ENCODE measurements at regions not wholly inside any gene's neighbourhood (a gene's known extent, or its start where the extent isn't known, plus 50 kb on each side); places are given as distances from the start of the nearest gene placed in this dataset.

DNA sequence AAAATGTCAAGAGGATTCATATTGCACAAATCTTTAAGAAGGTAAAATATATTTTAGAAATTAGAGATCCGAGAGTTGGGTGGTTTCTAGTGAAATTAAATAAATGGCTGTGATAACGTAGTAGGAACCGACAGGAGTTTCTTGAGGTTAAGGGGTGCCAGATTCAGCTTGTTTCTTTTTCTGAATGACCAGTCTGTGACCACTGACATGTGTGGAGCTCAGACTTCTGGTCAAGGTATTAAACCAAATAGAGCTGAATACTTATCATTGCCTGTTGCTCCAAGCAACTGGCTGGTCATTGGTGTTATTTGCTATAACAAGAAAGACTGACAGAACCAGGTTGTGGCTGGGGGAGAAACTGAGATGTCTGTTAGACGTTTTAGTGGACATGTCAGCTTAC, 408.2 kb upstream of the HS6ST1 start:
- Histone ChIP-seq H3K27ac (no peak overlapping the region), H3K4me3 (IDR thresholded peaks at IDR 0.05; ENCODE audit: insufficient read depth, low read depth, low read length) (no peak overlapping the region), H4K20me1 (ENCODE audit: insufficient read depth) (no peaks in the 10 kb centered on the region), H2AFZ (ENCODE audit: low read depth) (no peak overlapping the region), H3K4me2 (no peak overlapping the region), H3K36me3 (ENCODE audit: insufficient read depth) (no peaks in the 10 kb centered on the region), H3K4me1 (ENCODE audit: low read depth, poor library complexity, severe bottlenecking) (no peaks in the 10 kb centered on the region), H3K27me3 (ENCODE audit: insufficient read depth, low read depth) (no peaks in the 10 kb centered on the region), H3K79me2 (ENCODE audit: insufficient read depth, low read depth) (no peaks in the 10 kb centered on the region), H3K9ac (no peak overlapping the region)
- TF ChIP-seq, protein P1, sequence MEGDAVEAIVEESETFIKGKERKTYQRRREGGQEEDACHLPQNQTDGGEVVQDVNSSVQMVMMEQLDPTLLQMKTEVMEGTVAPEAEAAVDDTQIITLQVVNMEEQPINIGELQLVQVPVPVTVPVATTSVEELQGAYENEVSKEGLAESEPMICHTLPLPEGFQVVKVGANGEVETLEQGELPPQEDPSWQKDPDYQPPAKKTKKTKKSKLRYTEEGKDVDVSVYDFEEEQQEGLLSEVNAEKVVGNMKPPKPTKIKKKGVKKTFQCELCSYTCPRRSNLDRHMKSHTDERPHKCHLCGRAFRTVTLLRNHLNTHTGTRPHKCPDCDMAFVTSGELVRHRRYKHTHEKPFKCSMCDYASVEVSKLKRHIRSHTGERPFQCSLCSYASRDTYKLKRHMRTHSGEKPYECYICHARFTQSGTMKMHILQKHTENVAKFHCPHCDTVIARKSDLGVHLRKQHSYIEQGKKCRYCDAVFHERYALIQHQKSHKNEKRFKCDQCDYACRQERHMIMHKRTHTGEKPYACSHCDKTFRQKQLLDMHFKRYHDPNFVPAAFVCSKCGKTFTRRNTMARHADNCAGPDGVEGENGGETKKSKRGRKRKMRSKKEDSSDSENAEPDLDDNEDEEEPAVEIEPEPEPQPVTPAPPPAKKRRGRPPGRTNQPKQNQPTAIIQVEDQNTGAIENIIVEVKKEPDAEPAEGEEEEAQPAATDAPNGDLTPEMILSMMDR (conservative IDR thresholded peaks at IDR 0.05; ENCODE audit: low read depth, low read length): no peak

DNA sequence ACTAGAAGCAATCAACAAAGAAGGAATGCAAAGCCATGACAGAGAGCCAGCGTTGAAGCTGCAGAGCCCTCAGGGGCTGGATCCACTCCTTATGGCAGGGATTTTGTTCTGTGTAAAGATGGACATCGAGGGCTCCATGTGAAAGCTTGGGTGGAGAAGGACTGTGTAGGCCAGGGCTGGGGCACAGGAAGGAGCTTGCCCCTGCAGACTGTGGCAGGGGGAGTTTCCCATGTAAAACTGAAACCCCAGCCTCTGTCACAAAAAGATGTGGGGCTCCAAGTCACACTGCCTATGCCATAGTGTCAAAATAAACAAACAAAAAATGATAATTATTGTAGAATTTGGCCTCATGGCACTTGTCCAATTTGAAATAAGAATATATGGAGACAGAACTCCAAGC, 408.7 kb upstream of the HS6ST1 start:
- Histone ChIP-seq H3K9ac (no peak overlapping the region), H3K36me3 (ENCODE audit: insufficient read depth) (no peaks in the 10 kb centered on the region), H2AFZ (ENCODE audit: low read depth) (no peak overlapping the region), H3K79me2 (ENCODE audit: insufficient read depth, low read depth) (no peaks in the 10 kb centered on the region), H4K20me1 (ENCODE audit: insufficient read depth) (no peaks in the 10 kb centered on the region), H3K4me2 (no peak overlapping the region), H3K27me3 (ENCODE audit: insufficient read depth, low read depth) (no peaks in the 10 kb centered on the region), H3K4me3 (IDR thresholded peaks at IDR 0.05; ENCODE audit: insufficient read depth, low read depth, low read length) (no peak overlapping the region), H3K4me1 (ENCODE audit: low read depth, poor library complexity, severe bottlenecking) (no peaks in the 10 kb centered on the region), H3K27ac (no peak overlapping the region)
- TF ChIP-seq, protein P1 (conservative IDR thresholded peaks at IDR 0.05; ENCODE audit: low read depth, low read length): no peak

DNA sequence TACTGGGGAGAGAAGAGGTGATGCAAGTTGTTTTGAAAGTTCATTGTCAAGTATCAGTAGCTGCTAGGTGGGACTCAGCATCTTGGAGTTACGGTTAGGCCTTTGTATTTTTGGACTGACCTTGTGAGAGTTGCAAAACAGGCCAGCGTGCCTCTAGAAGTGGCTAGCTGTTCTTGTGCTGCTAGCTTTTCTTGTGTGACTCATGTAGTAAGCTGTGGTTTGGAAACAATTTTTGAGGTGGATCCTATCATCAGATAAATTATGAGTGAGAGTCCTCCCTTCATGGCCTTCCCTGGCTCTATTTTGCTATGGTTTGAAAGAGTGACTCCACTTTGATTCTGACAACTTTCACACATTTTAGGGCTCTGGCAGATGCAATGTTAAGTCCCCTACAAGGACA, 409.2 kb upstream of the HS6ST1 start:
- H3K27ac ChIP-seq: no peak overlapping the region
- no peaks in the 10 kb centered on the region for H3K4me1 ChIP-seq (ENCODE audit: low read depth, poor library complexity, severe bottlenecking)
- H4K20me1 ChIP-seq (ENCODE audit: insufficient read depth): no peaks in the 10 kb centered on the region
- H2AFZ ChIP-seq (ENCODE audit: low read depth): no peak overlapping the region
- H3K36me3 ChIP-seq (ENCODE audit: insufficient read depth): no peaks in the 10 kb centered on the region
- H3K4me2 ChIP-seq: no peak overlapping the region
- H3K27me3 ChIP-seq (ENCODE audit: insufficient read depth, low read depth): no peaks in the 10 kb centered on the region
- H3K9ac ChIP-seq: no peak overlapping the region
- no peaks in the 10 kb centered on the region for H3K79me2 ChIP-seq (ENCODE audit: insufficient read depth, low read depth)
- TF ChIP-seq, protein P1 (conservative IDR thresholded peaks at IDR 0.05; ENCODE audit: low read depth, low read length): no peak
- no peak overlapping the region for H3K4me3 ChIP-seq (IDR thresholded peaks at IDR 0.05; ENCODE audit: insufficient read depth, low read depth, low read length)

DNA sequence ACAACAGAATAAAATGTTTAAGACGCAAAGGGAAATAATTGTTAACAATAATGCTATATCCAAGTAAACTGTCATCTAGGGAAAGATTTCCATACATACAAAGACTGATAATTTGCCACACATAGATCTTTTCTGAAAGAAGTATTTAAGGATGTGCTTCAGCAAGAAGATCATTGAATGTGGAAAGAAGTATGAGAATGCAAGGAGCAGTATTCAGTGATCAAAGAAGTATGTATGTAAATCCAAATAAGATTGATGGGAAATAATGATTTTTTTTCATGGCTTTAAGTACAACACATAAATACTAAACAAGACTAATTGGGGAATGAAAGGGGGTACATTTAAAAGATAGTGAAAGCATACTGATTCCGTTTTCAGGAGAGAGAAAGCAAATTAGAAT, 410.4 kb upstream of the HS6ST1 start:
- H2AFZ ChIP-seq (ENCODE audit: low read depth): no peak overlapping the region
- H3K9ac ChIP-seq: no peak overlapping the region
- H4K20me1 ChIP-seq (ENCODE audit: insufficient read depth): no peaks in the 10 kb centered on the region
- H3K27me3 ChIP-seq (ENCODE audit: insufficient read depth, low read depth): no peaks in the 10 kb centered on the region
- TF ChIP-seq, protein P1 (conservative IDR thresholded peaks at IDR 0.05; ENCODE audit: low read depth, low read length): no peak
- H3K4me3 ChIP-seq (IDR thresholded peaks at IDR 0.05; ENCODE audit: insufficient read depth, low read depth, low read length): no peak overlapping the region
- H3K4me1 ChIP-seq (ENCODE audit: low read depth, poor library complexity, severe bottlenecking): no peaks in the 10 kb centered on the region
- no peak overlapping the region for H3K27ac ChIP-seq
- no peaks in the 10 kb centered on the region for H3K36me3 ChIP-seq (ENCODE audit: insufficient read depth)
- no peaks in the 10 kb centered on the region for H3K79me2 ChIP-seq (ENCODE audit: insufficient read depth, low read depth)
- H3K4me2 ChIP-seq: no peak overlapping the region

All from KMS-11 (cell line).